ENCODE measurements at regions not wholly inside any gene's neighbourhood (a gene's known extent, or its start where the extent isn't known, plus 50 kb on each side); places are given as distances from the start of the nearest gene placed in this dataset.

- TF ChIP-seq JUND (IDR thresholded peaks at IDR 0.05; ENCODE audit: low read length) (no peak), CREB1 (IDR thresholded peaks at IDR 0.05) (no peak)
Observed at GRCh38 chr10:43756341-43756740, 107.7 kb upstream of the ZNF32 start.

Data from H1 (cell line).